ENCODE measurements at regions not wholly inside any gene's neighbourhood (a gene's known extent, or its start where the extent isn't known, plus 50 kb on each side); places are given as distances from the start of the nearest gene placed in this dataset.

DNA sequence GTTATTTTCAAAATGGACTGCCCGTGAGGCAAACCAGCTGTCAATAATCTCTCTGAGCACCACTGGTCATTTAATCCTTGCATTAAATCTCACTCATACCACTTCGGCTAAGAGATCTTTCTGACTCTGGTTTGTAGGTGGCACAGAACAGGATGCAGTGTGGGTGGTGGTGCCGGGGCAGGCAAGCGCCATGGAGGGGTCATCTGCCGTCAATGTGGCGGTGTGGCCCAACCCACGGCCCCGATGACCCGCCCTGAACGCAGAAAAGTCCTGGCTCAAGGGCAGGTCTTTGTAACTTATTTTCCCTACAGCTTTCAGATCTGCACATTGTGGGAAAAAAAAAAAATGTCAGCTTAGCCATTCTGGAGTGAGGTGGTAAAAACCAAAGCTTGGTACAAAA lies 73.2 kb upstream of the MGMT start:
- no peak overlapping the region for H3K27ac ChIP-seq (ENCODE audit: low read depth in 2 of 2, low read length in 1 of 2)
- no peaks in the 10 kb centered on the region for H3K36me3 ChIP-seq (ENCODE audit: control insufficient read depth in 2 of 2, insufficient read depth in 2 of 2, low read length in 1 of 2)
- no peaks in the 10 kb centered on the region for H3K9me3 ChIP-seq (ENCODE audit: control insufficient read depth in 2 of 2, insufficient read depth in 1 of 2, low read depth in 1 of 2, low read length in 1 of 2)
- H3K27me3 ChIP-seq (ENCODE audit: control insufficient read depth in 1 of 2, insufficient read depth in 2 of 2, low read length in 2 of 2): peaks cover 0 to 3% of the 10 kb centered on the region in 2 donors
- H3K4me1 ChIP-seq (ENCODE audit: control insufficient read depth in 2 of 2, insufficient read depth in 2 of 2, low read length in 1 of 2): no peaks in the 10 kb centered on the region
- no peak overlapping the region for H3K4me3 ChIP-seq (ENCODE audit: low read depth in 1 of 2, low read length in 2 of 2)
- 68 to 73% methylated on average over 10 of the region's 10 CpGs for WGBS, 2 donors

DNA sequence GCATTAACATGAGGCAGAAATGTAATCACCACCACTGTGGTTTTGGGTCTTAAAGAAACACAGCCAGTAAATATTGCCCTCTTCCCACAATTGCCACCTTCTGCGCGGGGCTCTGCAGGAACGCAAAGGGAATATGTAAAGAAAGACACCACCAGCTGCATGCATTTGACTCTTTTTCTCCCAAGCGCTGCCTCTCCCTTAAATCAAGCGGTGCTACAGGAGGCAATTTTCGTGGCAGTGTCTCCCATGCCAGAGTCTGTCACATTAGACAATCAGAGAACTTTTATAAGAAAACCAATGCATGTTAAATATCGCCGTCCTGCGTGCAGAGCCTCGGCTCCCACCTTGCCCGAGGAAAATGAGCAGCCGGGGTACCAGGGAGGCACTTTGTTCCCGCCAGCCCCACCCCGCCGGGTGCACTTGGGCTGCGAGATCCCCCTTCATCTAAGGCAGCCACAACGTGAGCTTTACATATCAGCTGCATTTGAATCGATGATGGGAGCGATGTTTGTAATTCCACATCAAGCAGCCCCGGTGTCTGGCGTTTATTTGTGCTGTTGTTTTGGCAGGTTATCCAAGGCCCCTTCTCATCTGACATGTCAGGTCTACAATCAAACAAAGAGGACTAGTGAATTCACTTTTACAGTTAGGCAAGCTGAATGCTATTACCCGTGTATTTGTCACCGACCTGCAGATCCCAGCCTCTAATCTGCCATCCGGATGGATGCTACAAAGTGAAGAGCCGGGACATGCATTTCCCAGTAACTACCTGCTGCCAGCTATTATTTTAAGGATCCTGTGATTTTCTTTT lies 72.3 kb upstream of the MGMT start:
- H3K27me3 ChIP-seq (ENCODE audit: control insufficient read depth in 1 of 2, insufficient read depth in 2 of 2, low read length in 2 of 2): peaks cover 0 to 3% of the 10 kb centered on the region in 2 donors
- H3K4me3 ChIP-seq (ENCODE audit: low read depth in 1 of 2, low read length in 2 of 2): no peak overlapping the region
- H3K9me3 ChIP-seq (ENCODE audit: control insufficient read depth in 2 of 2, insufficient read depth in 1 of 2, low read depth in 1 of 2, low read length in 1 of 2): no peaks in the 10 kb centered on the region
- no peak overlapping the region for H3K27ac ChIP-seq (ENCODE audit: low read depth in 2 of 2, low read length in 1 of 2)
- WGBS, 2 donors: 54 to 58% methylated on average over 25 of the region's 25 CpGs
- no peaks in the 10 kb centered on the region for H3K4me1 ChIP-seq (ENCODE audit: control insufficient read depth in 2 of 2, insufficient read depth in 2 of 2, low read length in 1 of 2)
- no peaks in the 10 kb centered on the region for H3K36me3 ChIP-seq (ENCODE audit: control insufficient read depth in 2 of 2, insufficient read depth in 2 of 2, low read length in 1 of 2)

DNA sequence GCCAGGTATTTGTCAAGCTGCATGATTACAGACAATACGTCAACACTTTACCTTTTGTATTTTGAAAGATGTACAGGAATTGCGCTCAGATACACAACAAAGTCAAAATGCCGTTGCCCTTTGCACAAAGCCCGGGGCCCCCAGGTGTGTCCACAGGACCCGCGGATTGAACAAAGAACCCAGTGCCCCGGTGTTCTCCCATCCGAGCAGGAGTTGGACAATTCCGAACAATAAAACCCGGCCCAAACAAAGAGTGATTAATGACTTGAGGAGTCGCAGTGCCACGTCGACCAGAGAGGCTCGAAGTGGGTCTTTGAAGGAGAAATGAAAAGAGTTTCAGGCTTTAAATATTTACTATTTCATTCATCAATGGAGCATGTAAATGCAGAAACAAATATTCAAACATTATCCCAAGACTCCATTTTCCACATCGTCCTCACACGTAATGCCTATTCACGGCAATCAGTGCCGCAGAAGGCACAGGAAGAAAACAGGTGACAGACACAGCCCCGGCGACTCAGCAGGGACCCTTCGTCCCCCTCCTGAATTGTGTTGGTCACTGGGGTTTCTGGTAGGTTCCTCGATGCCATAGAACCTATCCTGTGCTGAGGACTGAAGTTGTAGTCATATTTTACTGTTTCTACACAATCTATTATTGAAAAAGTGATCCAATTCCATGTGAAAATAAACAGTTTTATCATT lies 70.9 kb upstream of the MGMT start:
- Histone ChIP-seq H3K4me3 (ENCODE audit: low read depth in 1 of 2, low read length in 2 of 2) (no peak overlapping the region), H3K9me3 (ENCODE audit: control insufficient read depth in 2 of 2, insufficient read depth in 1 of 2, low read depth in 1 of 2, low read length in 1 of 2) (no peaks in the 10 kb centered on the region), H3K36me3 (ENCODE audit: control insufficient read depth in 2 of 2, insufficient read depth in 2 of 2, low read length in 1 of 2) (no peaks in the 10 kb centered on the region), H3K27me3 (ENCODE audit: control insufficient read depth in 1 of 2, insufficient read depth in 2 of 2, low read length in 2 of 2) (peaks cover 0 to 3% of the 10 kb centered on the region in 2 donors), H3K27ac (ENCODE audit: low read depth in 2 of 2, low read length in 1 of 2) (no peak overlapping the region), H3K4me1 (ENCODE audit: control insufficient read depth in 2 of 2, insufficient read depth in 2 of 2, low read length in 1 of 2) (no peaks in the 10 kb centered on the region)
- WGBS, 2 donors: 54 to 61% methylated on average over 22 of the region's 22 CpGs

DNA sequence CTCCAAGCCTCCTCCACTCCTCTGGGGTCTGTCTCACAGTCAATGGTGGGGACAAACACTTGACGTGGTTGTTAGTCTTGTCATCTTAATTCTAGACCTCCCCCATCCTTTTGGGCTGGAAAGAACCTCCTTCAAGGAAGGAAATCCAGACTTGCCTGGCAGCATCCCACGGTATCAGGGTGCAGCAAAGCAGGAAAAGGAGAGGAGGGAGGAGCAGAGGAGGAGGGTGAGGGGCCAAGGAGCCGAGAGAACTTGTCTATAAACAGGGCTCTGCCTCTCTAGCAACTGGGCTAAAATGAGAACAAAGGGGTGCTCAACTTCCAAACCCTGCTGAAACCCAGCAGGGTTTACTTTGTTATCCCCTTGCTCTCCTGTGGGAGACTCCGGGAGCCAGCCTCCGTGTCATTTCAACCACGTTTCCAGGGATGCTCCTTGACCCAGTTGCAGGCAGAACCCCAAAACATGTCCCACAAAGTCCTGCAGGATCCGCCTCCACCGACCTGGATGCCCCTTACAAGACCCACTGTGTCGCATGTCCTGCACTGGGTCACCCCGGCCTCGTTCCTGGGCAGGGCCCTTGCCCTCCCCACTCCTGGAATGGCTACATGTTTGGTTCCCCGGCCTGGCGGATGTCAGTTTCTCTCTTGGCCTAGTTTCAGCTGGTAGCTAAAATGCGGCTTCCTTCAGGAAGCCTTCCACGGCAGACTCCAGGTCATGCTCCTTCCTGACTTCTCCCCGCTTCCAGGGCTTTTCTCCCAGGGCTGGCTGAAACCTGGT lies 69.7 kb upstream of the MGMT start:
- WGBS, 2 donors: 70 to 73% methylated on average over 16 of the region's 16 CpGs
- Histone ChIP-seq H3K4me3 (ENCODE audit: low read depth in 1 of 2, low read length in 2 of 2) (no peak overlapping the region), H3K27ac (ENCODE audit: low read depth in 2 of 2, low read length in 1 of 2) (no peak overlapping the region), H3K36me3 (ENCODE audit: control insufficient read depth in 2 of 2, insufficient read depth in 2 of 2, low read length in 1 of 2) (no peaks in the 10 kb centered on the region), H3K27me3 (ENCODE audit: control insufficient read depth in 1 of 2, insufficient read depth in 2 of 2, low read length in 2 of 2) (peaks cover 0 to 3% of the 10 kb centered on the region in 2 donors), H3K9me3 (ENCODE audit: control insufficient read depth in 2 of 2, insufficient read depth in 1 of 2, low read depth in 1 of 2, low read length in 1 of 2) (no peaks in the 10 kb centered on the region), H3K4me1 (ENCODE audit: control insufficient read depth in 2 of 2, insufficient read depth in 2 of 2, low read length in 1 of 2) (no peaks in the 10 kb centered on the region)

DNA sequence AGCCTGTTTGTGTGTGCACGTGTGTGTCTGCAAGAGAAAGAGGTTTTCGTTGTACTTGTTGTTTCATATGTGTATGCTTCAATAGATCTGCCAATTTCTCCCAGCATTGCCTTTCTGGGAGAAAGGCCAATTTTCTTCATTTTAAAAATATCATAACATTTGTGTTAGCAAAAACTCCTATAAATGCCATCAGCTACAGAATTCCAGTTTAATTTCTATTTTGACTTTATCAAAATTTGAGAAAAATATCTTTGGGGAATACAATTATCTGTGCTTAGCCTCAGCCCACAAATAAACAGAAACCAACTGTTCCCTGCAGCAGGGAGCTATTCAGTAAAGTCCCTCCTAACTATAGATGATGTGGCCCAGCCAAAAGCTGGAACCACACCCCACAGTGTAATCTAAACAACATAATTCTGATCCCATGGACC lies 68.3 kb upstream of the MGMT start:
- Histone ChIP-seq H3K27ac (ENCODE audit: low read depth in 2 of 2, low read length in 1 of 2) (no peak overlapping the region), H3K36me3 (ENCODE audit: control insufficient read depth in 2 of 2, insufficient read depth in 2 of 2, low read length in 1 of 2) (no peaks in the 10 kb centered on the region), H3K4me3 (ENCODE audit: low read depth in 1 of 2, low read length in 2 of 2) (no peak overlapping the region), H3K4me1 (ENCODE audit: control insufficient read depth in 2 of 2, insufficient read depth in 2 of 2, low read length in 1 of 2) (no peaks in the 10 kb centered on the region), H3K9me3 (ENCODE audit: control insufficient read depth in 2 of 2, insufficient read depth in 1 of 2, low read depth in 1 of 2, low read length in 1 of 2) (no peaks in the 10 kb centered on the region), H3K27me3 (ENCODE audit: control insufficient read depth in 1 of 2, insufficient read depth in 2 of 2, low read length in 2 of 2) (peaks cover 0 to 3% of the 10 kb centered on the region in 2 donors)
- WGBS, 2 donors: 25 to 42% methylated on average over 2 of the region's 2 CpGs

DNA sequence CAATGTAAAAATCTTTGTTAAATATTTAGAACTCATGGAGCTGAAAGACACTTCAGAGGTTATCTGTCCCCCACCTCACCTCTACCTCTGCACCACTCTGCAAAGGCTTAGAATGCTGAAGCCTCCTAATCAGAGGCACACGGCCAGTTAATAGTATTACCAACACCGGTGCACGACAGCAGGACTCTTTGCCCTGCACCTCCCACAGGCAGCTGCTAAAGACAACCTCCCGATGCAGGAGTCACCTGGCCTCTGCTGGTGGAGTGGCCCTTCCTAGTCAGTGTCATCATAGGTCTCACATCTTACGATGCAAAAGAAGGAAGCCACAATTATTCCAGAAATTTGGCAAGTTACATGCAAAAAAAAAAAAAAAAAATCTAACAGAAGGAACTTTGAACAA lies 66.6 kb upstream of the MGMT start:
- H3K4me1 ChIP-seq (ENCODE audit: control insufficient read depth in 2 of 2, insufficient read depth in 2 of 2, low read length in 1 of 2): no peaks in the 10 kb centered on the region
- H3K27ac ChIP-seq (ENCODE audit: low read depth in 2 of 2, low read length in 1 of 2): no peak overlapping the region
- H3K4me3 ChIP-seq (ENCODE audit: low read depth in 1 of 2, low read length in 2 of 2): no peak overlapping the region
- no peaks in the 10 kb centered on the region for H3K9me3 ChIP-seq (ENCODE audit: control insufficient read depth in 2 of 2, insufficient read depth in 1 of 2, low read depth in 1 of 2, low read length in 1 of 2)
- H3K27me3 ChIP-seq (ENCODE audit: control insufficient read depth in 1 of 2, insufficient read depth in 2 of 2, low read length in 2 of 2): no peaks in the 10 kb centered on the region
- H3K36me3 ChIP-seq (ENCODE audit: control insufficient read depth in 2 of 2, insufficient read depth in 2 of 2, low read length in 1 of 2): no peaks in the 10 kb centered on the region
- 71 to 81% methylated on average over 5 of the region's 5 CpGs for WGBS, 2 donors

DNA sequence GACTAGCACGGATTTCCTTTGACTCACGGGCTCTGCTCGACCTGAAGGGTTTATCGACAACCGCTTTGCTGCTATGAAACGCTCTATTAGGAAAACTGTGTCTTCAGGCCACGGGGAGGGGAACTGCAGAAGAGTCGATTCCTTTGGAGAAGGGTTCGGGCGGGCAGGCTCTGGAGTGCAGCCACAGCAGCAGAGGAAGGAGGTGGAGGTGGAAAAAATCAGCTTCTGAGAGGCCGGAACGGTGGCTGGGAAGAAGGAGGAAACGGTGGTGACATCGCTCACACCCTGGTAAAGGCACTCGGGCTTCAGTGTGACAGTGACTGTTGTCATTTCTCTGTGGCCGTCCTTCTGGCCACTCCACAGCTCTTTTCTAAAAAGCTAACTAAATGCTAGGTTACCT lies 64.6 kb upstream of the MGMT start:
- no peak overlapping the region for H3K4me3 ChIP-seq (ENCODE audit: low read depth in 1 of 2, low read length in 2 of 2)
- no peaks in the 10 kb centered on the region for H3K27me3 ChIP-seq (ENCODE audit: control insufficient read depth in 1 of 2, insufficient read depth in 2 of 2, low read length in 2 of 2)
- H3K4me1 ChIP-seq (ENCODE audit: control insufficient read depth in 2 of 2, insufficient read depth in 2 of 2, low read length in 1 of 2): no peaks in the 10 kb centered on the region
- no peaks in the 10 kb centered on the region for H3K9me3 ChIP-seq (ENCODE audit: control insufficient read depth in 2 of 2, insufficient read depth in 1 of 2, low read depth in 1 of 2, low read length in 1 of 2)
- 82 to 88% methylated on average over 16 of the region's 16 CpGs for WGBS, 2 donors
- no peaks in the 10 kb centered on the region for H3K36me3 ChIP-seq (ENCODE audit: control insufficient read depth in 2 of 2, insufficient read depth in 2 of 2, low read length in 1 of 2)
- no peak overlapping the region for H3K27ac ChIP-seq (ENCODE audit: low read depth in 2 of 2, low read length in 1 of 2)

DNA sequence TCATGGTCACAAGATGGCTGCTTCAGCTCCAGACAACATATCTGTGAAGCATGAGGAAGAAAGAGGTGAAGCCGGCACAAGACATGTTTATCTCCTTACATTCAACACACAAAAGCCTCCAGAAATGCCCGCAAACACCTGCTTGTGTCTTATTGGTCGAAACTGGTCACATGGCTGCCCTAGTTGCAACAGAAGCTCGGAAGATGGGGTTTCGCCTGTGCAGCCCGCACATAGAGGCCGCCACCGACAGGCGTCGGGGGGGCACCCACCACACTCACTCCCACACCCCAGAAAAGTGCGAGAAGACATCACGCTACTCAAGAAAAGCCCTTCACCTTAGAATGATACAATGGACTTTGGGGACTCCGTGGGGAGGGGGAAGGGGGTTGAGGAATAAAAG lies 63.0 kb upstream of the MGMT start:
- 93 to 96% methylated on average over 13 of the region's 13 CpGs for WGBS, 2 donors

DNA sequence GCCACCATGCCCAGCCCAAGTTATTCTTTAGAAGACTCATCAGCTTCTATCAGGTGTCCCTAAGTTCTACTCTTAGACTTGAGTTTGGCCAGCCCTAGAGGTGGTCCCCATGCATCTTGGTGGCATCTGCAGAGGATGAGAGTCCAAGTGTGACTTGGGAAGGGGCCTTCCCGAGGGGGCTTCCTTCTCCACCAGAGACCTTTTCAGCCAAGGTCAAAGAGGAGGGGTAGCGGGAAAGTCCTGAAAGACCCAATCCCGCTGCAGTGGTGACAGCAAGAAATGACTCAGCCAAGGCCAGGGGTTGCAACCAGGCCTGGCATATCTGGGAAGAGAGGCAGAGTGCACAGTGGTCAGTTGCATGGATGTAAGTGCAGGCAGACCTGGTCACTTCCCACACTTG lies 61.7 kb upstream of the MGMT start:
- 93% methylated on average over 3 of the region's 3 CpGs for WGBS, 2 donors
- Histone ChIP-seq H3K9me3 (ENCODE audit: control insufficient read depth in 2 of 2, insufficient read depth in 1 of 2, low read depth in 1 of 2, low read length in 1 of 2) (no peaks in the 10 kb centered on the region), H3K4me1 (ENCODE audit: control insufficient read depth in 2 of 2, insufficient read depth in 2 of 2, low read length in 1 of 2) (no peaks in the 10 kb centered on the region), H3K27me3 (ENCODE audit: control insufficient read depth in 1 of 2, insufficient read depth in 2 of 2, low read length in 2 of 2) (no peaks in the 10 kb centered on the region), H3K27ac (ENCODE audit: low read depth in 2 of 2, low read length in 1 of 2) (no peak overlapping the region), H3K36me3 (ENCODE audit: control insufficient read depth in 2 of 2, insufficient read depth in 2 of 2, low read length in 1 of 2) (no peaks in the 10 kb centered on the region), H3K4me3 (ENCODE audit: low read depth in 1 of 2, low read length in 2 of 2) (no peak overlapping the region)

More for the DNA sequence above, 63.0 kb upstream of the MGMT start:
- Histone ChIP-seq H3K4me3 (ENCODE audit: low read depth in 1 of 2, low read length in 2 of 2) (no peak overlapping the region), H3K27ac (ENCODE audit: low read depth in 2 of 2, low read length in 1 of 2) (no peak overlapping the region), H3K27me3 (ENCODE audit: control insufficient read depth in 1 of 2, insufficient read depth in 2 of 2, low read length in 2 of 2) (no peaks in the 10 kb centered on the region), H3K9me3 (ENCODE audit: control insufficient read depth in 2 of 2, insufficient read depth in 1 of 2, low read depth in 1 of 2, low read length in 1 of 2) (no peaks in the 10 kb centered on the region), H3K36me3 (ENCODE audit: control insufficient read depth in 2 of 2, insufficient read depth in 2 of 2, low read length in 1 of 2) (no peaks in the 10 kb centered on the region), H3K4me1 (ENCODE audit: control insufficient read depth in 2 of 2, insufficient read depth in 2 of 2, low read length in 1 of 2) (no peaks in the 10 kb centered on the region)
